ENCODE measurements at regions not wholly inside any gene's neighbourhood (a gene's known extent, or its start where the extent isn't known, plus 50 kb on each side); places are given as distances from the start of the nearest gene placed in this dataset.

- TF ChIP-seq EP300 (IDR thresholded peaks at IDR 0.05) (no peak), POLR2A (IDR thresholded peaks at IDR 0.05) (no peak)
Observed at GRCh38 chr7:10156972-10157371, 816.7 kb upstream of the PHF14 start.
